Neural progenitor cell (in vitro differentiated cells): ENCODE measurements at regions not wholly inside any gene's neighbourhood (a gene's known extent, or its start where the extent isn't known, plus 50 kb on each side); places are given as distances from the start of the nearest gene placed in this dataset.

Experiments used
- CTCF ChIP-seq: fragments of 200-600 bp; sonication (generic); IDR thresholded peaks from 2 replicates; pipeline ENCODE4 v1.5.1; 2017; ENCODE audit warnings: antibody characterized with exemption, mild to moderate bottlenecking
- EZH2 ChIP-seq: fragments of 200-600 bp; sonication (generic); IDR thresholded peaks from 2 replicates; pipeline ENCODE4 v1.6.1; 2017; ENCODE audit warnings: antibody characterized with exemption, mild to moderate bottlenecking, moderate library complexity
- EZH2phosphoT487 ChIP-seq: fragments of 200-600 bp; sonication (generic); IDR thresholded peaks from 2 replicates; pipeline ENCODE4 v1.6.1; 2017; ENCODE audit warnings: antibody characterized with exemption

GRCh38 chr9:126051446-126052130 lies 275.0 kb upstream of the MVB12B start:
- TF ChIP-seq CTCF: no peak
- no peak for TF ChIP-seq EZH2
- TF ChIP-seq EZH2phosphoT487: no peak
